ENCODE measurements at regions not wholly inside any gene's neighbourhood (a gene's known extent, or its start where the extent isn't known, plus 50 kb on each side); places are given as distances from the start of the nearest gene placed in this dataset.

DNA sequence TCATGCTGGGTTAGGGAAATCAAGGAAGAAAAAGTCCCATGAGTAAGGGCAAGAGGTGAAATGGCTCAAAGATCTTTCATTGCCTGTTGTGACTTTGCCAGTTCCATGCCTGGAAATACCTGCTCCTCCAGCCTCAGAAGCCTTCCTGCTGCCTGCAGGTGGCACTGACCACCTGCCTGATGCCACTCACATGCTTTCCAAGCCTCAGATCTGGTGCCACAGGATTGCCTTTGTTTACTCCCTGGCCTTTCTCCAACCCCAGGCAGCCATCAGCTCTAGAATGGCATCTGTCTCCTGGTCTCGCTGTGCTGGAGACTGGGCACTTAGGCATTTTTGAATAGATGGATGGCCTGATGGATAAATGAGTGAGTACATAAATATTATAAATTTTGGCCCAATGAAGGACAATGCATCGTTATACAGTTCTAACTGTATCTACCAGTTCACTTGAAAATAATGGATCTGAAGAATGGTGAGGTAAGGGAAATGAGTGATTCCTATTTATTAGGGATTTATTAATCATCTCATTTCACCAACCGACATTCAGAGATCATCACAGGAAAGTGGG, 657.2 kb downstream of the INHBA start:
- Histone ChIP-seq H3F3A (ENCODE audit: low read depth) (no peaks in the 10 kb centered on the region), H3K79me2 (ENCODE audit: insufficient read depth, low read length) (no peaks in the 10 kb centered on the region), H3K9me2 (replicated peaks; ENCODE audit: low read depth, low read length) (no peaks in the 10 kb centered on the region), H3K4me1 (ENCODE audit: insufficient read depth, low read length, poor library complexity, severe bottlenecking) (no peaks in the 10 kb centered on the region), H3K4me3 (ENCODE audit: low read length, poor library complexity, severe bottlenecking) (no peak overlapping the region), H3K27me3 (ENCODE audit: insufficient read depth, low read length, poor library complexity, severe bottlenecking) (no peaks in the 10 kb centered on the region), H3K36me3 (ENCODE audit: insufficient read depth, low read length) (no peaks in the 10 kb centered on the region), H4K20me1 (ENCODE audit: insufficient read depth, low read length, poor library complexity, severe bottlenecking) (no peaks in the 10 kb centered on the region), H3K4me2 (ENCODE audit: low read depth, low read length, poor library complexity, severe bottlenecking) (no peak overlapping the region), H3K9me3 (ENCODE audit: insufficient read depth, low read depth, low read length) (0 out of 2 replicates have a peak, but pooled peaks cover 2% of the 10 kb centered on the region), H3K9ac (ENCODE audit: low read depth, low read length, poor library complexity, severe bottlenecking) (no peak overlapping the region), H2AFZ (ENCODE audit: low read length) (no peak overlapping the region)
- TF ChIP-seq, protein P1, sequence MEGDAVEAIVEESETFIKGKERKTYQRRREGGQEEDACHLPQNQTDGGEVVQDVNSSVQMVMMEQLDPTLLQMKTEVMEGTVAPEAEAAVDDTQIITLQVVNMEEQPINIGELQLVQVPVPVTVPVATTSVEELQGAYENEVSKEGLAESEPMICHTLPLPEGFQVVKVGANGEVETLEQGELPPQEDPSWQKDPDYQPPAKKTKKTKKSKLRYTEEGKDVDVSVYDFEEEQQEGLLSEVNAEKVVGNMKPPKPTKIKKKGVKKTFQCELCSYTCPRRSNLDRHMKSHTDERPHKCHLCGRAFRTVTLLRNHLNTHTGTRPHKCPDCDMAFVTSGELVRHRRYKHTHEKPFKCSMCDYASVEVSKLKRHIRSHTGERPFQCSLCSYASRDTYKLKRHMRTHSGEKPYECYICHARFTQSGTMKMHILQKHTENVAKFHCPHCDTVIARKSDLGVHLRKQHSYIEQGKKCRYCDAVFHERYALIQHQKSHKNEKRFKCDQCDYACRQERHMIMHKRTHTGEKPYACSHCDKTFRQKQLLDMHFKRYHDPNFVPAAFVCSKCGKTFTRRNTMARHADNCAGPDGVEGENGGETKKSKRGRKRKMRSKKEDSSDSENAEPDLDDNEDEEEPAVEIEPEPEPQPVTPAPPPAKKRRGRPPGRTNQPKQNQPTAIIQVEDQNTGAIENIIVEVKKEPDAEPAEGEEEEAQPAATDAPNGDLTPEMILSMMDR (conservative IDR thresholded peaks at IDR 0.05; ENCODE audit: low read length): peak; percentile 27; the same call in 1 of the 2 replicates
- TF ChIP-seq EZH2phosphoT487 (IDR thresholded peaks at IDR 0.05; ENCODE audit: borderline replicate concordance): no peak

DNA sequence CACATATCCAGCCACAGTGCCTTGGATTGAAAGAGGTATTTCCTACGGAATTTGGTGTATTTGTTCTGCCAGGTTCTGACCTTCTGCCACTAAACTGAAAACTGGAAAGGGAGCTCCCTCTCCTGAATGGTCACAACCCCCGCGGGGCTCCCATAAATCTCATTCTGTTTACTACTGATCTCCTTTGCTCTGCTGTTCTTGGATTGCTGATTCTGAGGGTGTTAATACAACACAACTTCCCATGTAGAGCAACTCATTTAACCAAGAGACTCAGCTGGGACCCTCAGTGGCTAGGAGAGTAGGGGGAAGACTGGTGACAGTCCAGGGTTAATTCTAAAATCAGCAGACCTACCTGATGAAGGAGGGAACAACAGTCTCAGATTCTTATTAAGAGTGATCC, 662.9 kb downstream of the INHBA start:
- H3K9me2 ChIP-seq (replicated peaks; ENCODE audit: low read depth, low read length): no peaks in the 10 kb centered on the region
- no peak overlapping the region for H3K4me2 ChIP-seq (ENCODE audit: low read depth, low read length, poor library complexity, severe bottlenecking)
- 0 out of 2 replicates have a peak, but pooled peaks cover 2% of the 10 kb centered on the region for H3K9me3 ChIP-seq (ENCODE audit: insufficient read depth, low read depth, low read length)
- H3K79me2 ChIP-seq (ENCODE audit: insufficient read depth, low read length): no peaks in the 10 kb centered on the region
- H3K9ac ChIP-seq (ENCODE audit: low read depth, low read length, poor library complexity, severe bottlenecking): no peak overlapping the region
- no peaks in the 10 kb centered on the region for H3F3A ChIP-seq (ENCODE audit: low read depth)
- no peak overlapping the region for H2AFZ ChIP-seq (ENCODE audit: low read length)
- no peaks in the 10 kb centered on the region for H4K20me1 ChIP-seq (ENCODE audit: insufficient read depth, low read length, poor library complexity, severe bottlenecking)
- no peak overlapping the region for H3K4me3 ChIP-seq (ENCODE audit: low read length, poor library complexity, severe bottlenecking)
- no peaks in the 10 kb centered on the region for H3K36me3 ChIP-seq (ENCODE audit: insufficient read depth, low read length)
- TF ChIP-seq, protein P1 (conservative IDR thresholded peaks at IDR 0.05; ENCODE audit: low read length): no peak
- no peak for TF ChIP-seq EZH2phosphoT487 (IDR thresholded peaks at IDR 0.05; ENCODE audit: borderline replicate concordance)
- H3K27me3 ChIP-seq (ENCODE audit: insufficient read depth, low read length, poor library complexity, severe bottlenecking): no peaks in the 10 kb centered on the region
- H3K4me1 ChIP-seq (ENCODE audit: insufficient read depth, low read length, poor library complexity, severe bottlenecking): peaks cover 22% of the 10 kb centered on the region

DNA sequence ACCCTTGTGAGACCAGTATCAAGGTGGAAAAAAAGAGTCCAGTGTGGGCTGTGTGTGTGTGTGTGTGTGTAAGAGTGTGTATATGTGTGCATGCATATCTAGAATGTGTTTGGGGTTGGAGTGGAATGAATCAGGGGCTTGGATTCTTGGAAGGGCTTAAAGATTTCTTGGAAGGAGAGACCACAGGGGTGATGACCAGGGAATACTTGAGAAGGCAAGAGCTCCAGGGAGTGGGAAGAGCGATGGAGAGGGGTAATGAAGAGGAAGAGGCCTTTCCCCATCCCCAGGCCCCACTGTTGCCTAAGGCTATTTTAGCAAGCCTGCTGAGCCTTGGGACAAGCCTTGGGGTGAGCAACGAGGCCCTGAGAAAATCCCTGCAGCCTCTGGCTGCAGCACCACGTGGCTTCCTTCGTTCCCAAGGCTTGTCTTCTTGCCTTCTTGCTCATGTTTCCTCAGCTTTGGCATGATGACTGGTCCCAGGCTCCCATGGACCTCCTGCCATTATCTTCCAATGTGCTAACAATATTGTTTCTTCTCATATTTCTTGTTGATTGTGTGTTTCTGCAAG, 663.4 kb downstream of the INHBA start:
- Histone ChIP-seq H3K36me3 (ENCODE audit: insufficient read depth, low read length) (no peaks in the 10 kb centered on the region), H3K9me3 (ENCODE audit: insufficient read depth, low read depth, low read length) (0 out of 2 replicates have a peak, but pooled peaks cover 2% of the 10 kb centered on the region), H4K20me1 (ENCODE audit: insufficient read depth, low read length, poor library complexity, severe bottlenecking) (no peaks in the 10 kb centered on the region), H3K27me3 (ENCODE audit: insufficient read depth, low read length, poor library complexity, severe bottlenecking) (no peaks in the 10 kb centered on the region), H3F3A (ENCODE audit: low read depth) (no peaks in the 10 kb centered on the region), H3K4me3 (ENCODE audit: low read length, poor library complexity, severe bottlenecking) (no peak overlapping the region), H3K4me2 (ENCODE audit: low read depth, low read length, poor library complexity, severe bottlenecking) (no peak overlapping the region), H3K9me2 (replicated peaks; ENCODE audit: low read depth, low read length) (no peaks in the 10 kb centered on the region), H3K79me2 (ENCODE audit: insufficient read depth, low read length) (no peaks in the 10 kb centered on the region), H2AFZ (ENCODE audit: low read length) (no peak overlapping the region), H3K9ac (ENCODE audit: low read depth, low read length, poor library complexity, severe bottlenecking) (no peak overlapping the region), H3K4me1 (ENCODE audit: insufficient read depth, low read length, poor library complexity, severe bottlenecking) (peaks cover 23% of the 10 kb centered on the region)
- TF ChIP-seq EZH2phosphoT487 (IDR thresholded peaks at IDR 0.05; ENCODE audit: borderline replicate concordance): no peak
- TF ChIP-seq, protein P1 (conservative IDR thresholded peaks at IDR 0.05; ENCODE audit: low read length): no peak
